ENCODE measurements at regions not wholly inside any gene's neighbourhood (a gene's known extent, or its start where the extent isn't known, plus 50 kb on each side); places are given as distances from the start of the nearest gene placed in this dataset.
"Not testable (repeated sequence)": the region's sequence is repeated elsewhere in the genome, so short reads cannot be mapped to it uniquely, and the experiment has no call there.

- DNase-seq (ENCODE audit: low read depth in 1 of 2, low spot score in 1 of 2) = no peak
- no peak for TF ChIP-seq CTCF (IDR thresholded peaks at IDR 0.05; ENCODE audit: low read depth, low read length)
- H3K9me3 ChIP-seq (ENCODE audit: low read depth) = no peaks in the 10 kb centered on the region
- no peaks in the 10 kb centered on the region for H3K4me1 ChIP-seq (ENCODE audit: low read depth)
- H3K27ac ChIP-seq = no peak overlapping the region
- no peaks in the 10 kb centered on the region for H3K36me3 ChIP-seq
- no peak overlapping the region for H3K4me3 ChIP-seq
- H3K27me3 ChIP-seq = no peaks in the 10 kb centered on the region
These were observed 256.2 kb downstream of the TAFA4 start for GRCh38 chr3:68676136-68676535.

- Histone ChIP-seq H3K9me3 (ENCODE audit: low read depth) (no peaks in the 10 kb centered on the region), H3K4me3 (no peak overlapping the region), H3K36me3 (no peaks in the 10 kb centered on the region), H3K4me1 (ENCODE audit: low read depth) (peaks cover 17% of the 10 kb centered on the region), H3K27ac (no peak overlapping the region), H3K27me3 (no peaks in the 10 kb centered on the region)
- no peak for TF ChIP-seq CTCF (IDR thresholded peaks at IDR 0.05; ENCODE audit: low read depth, low read length)
- no peak for DNase-seq (ENCODE audit: low read depth in 1 of 2, low spot score in 1 of 2)
These were observed 265.0 kb downstream of the TAFA4 start for GRCh38 chr3:68667346-68667745.

GRCh38 chr3:68666429-68667136 lies 265.8 kb downstream of the TAFA4 start:
- no peak for TF ChIP-seq CTCF (IDR thresholded peaks at IDR 0.05; ENCODE audit: low read depth, low read length)
- H3K36me3 ChIP-seq = no peaks in the 10 kb centered on the region
- peak in 1 of 2 donors; percentile 8 for DNase-seq (ENCODE audit: low read depth in 1 of 2, low spot score in 1 of 2)
- no peak overlapping the region for H3K27ac ChIP-seq
- H3K9me3 ChIP-seq (ENCODE audit: low read depth) = no peaks in the 10 kb centered on the region
- no peaks in the 10 kb centered on the region for H3K27me3 ChIP-seq
- H3K4me1 ChIP-seq (ENCODE audit: low read depth) = peaks cover 17% of the 10 kb centered on the region
- no peak overlapping the region for H3K4me3 ChIP-seq

- Histone ChIP-seq H3K9me3 (ENCODE audit: low read depth) (no peaks in the 10 kb centered on the region), H3K4me1 (ENCODE audit: low read depth) (peaks cover 17% of the 10 kb centered on the region), H3K27ac (peak overlapping the region; percentile 22), H3K36me3 (no peaks in the 10 kb centered on the region), H3K4me3 (no peak overlapping the region), H3K27me3 (no peaks in the 10 kb centered on the region)
- TF ChIP-seq CTCF (IDR thresholded peaks at IDR 0.05; ENCODE audit: low read depth, low read length) = no peak
- DNase-seq (ENCODE audit: low read depth in 1 of 2, low spot score in 1 of 2) = no peak
These were observed 268.1 kb downstream of the TAFA4 start for GRCh38 chr3:68664276-68664675.

- Histone ChIP-seq H3K4me3 (no peak overlapping the region), H3K4me1 (ENCODE audit: low read depth) (peaks cover 17% of the 10 kb centered on the region), H3K36me3 (no peaks in the 10 kb centered on the region), H3K27me3 (no peaks in the 10 kb centered on the region), H3K27ac (no peak overlapping the region), H3K9me3 (ENCODE audit: low read depth) (no peaks in the 10 kb centered on the region)
- DNase-seq (ENCODE audit: low read depth in 1 of 2, low spot score in 1 of 2) = no peak
- no peak for TF ChIP-seq CTCF (IDR thresholded peaks at IDR 0.05; ENCODE audit: low read depth, low read length)
These were observed 270.2 kb downstream of the TAFA4 start for GRCh38 chr3:68662176-68662575.

GRCh38 chr3:68650657-68651056 lies 281.7 kb downstream of the TAFA4 start:
- H3K36me3 ChIP-seq; H3K27ac ChIP-seq; H3K4me1 ChIP-seq (ENCODE audit: low read depth); H3K4me3 ChIP-seq; H3K9me3 ChIP-seq (ENCODE audit: low read depth); H3K27me3 ChIP-seq; DNase-seq (ENCODE audit: low read depth in 1 of 2, low spot score in 1 of 2): not testable (repeated sequence)
